Neural progenitor cell (in vitro differentiated cells): ENCODE measurements at regions not wholly inside any gene's neighbourhood (a gene's known extent, or its start where the extent isn't known, plus 50 kb on each side); places are given as distances from the start of the nearest gene placed in this dataset.

Experiments used
- EZH2phosphoT487 ChIP-seq: fragments of 200-600 bp; sonication (generic); IDR thresholded peaks from 2 replicates; pipeline ENCODE4 v1.6.1; 2017; ENCODE audit warnings: antibody characterized with exemption
- TF ChIP-seq, protein P1 (sequence below): fragments of 200-600 bp; sonication (generic); IDR thresholded peaks from 2 replicates; pipeline ENCODE4 v1.5.1; 2017; ENCODE audit warnings: antibody characterized with exemption, mild to moderate bottlenecking

DNA sequence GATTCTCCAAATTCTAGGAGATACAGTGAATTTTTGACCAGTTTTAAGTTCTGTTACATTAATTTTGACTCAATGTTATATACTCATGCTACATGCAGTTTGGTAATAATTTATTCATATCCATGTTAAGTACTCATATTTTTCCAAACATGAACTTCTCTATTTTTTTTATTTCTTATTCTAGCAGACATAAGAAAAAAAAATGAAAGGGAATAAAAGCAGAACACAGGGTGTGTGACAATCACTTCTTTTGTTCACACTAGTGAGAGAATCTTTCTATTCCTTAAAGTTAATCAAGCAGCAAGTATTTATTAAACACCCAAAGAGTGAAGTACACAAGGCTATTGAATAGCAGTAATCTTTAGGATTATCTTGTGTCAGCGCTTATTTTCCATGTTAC is 171.1 kb upstream of the ATP2B1 start:
- TF ChIP-seq EZH2phosphoT487 = no peak
- TF ChIP-seq, protein P1, sequence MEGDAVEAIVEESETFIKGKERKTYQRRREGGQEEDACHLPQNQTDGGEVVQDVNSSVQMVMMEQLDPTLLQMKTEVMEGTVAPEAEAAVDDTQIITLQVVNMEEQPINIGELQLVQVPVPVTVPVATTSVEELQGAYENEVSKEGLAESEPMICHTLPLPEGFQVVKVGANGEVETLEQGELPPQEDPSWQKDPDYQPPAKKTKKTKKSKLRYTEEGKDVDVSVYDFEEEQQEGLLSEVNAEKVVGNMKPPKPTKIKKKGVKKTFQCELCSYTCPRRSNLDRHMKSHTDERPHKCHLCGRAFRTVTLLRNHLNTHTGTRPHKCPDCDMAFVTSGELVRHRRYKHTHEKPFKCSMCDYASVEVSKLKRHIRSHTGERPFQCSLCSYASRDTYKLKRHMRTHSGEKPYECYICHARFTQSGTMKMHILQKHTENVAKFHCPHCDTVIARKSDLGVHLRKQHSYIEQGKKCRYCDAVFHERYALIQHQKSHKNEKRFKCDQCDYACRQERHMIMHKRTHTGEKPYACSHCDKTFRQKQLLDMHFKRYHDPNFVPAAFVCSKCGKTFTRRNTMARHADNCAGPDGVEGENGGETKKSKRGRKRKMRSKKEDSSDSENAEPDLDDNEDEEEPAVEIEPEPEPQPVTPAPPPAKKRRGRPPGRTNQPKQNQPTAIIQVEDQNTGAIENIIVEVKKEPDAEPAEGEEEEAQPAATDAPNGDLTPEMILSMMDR = no peak
